Aorta (tissue), 5 donors: ENCODE measurements at regions not wholly inside any gene's neighbourhood (a gene's known extent, or its start where the extent isn't known, plus 50 kb on each side); places are given as distances from the start of the nearest gene placed in this dataset.

ENCODE experiments used
- ATAC-seq: fragments of 200-7000 bp; cut with Tn5 transposase; one replicate; pipeline ENCODE4 v1.9.1; 2022; ENCODE audit warnings: moderate library complexity; ENCODE audit not compliant: low FRiP score
- DNase-seq, 2 donors: peaks; one replicate each; pipeline ENCODE4 v3.0.0-alpha.2; 2020
- H3K27ac ChIP-seq, 2 donors: one replicate each; pipeline ENCODE4 v1.5.1; 2013; ENCODE audit warnings: low read length in 2 of 2, mild to moderate bottlenecking in 2 of 2, moderate library complexity in 2 of 2, control low read depth in 1 of 2, inconsistent platforms in 1 of 2, low read depth in 1 of 2
- H3K27me3 ChIP-seq, 2 donors: one replicate each; pipeline ENCODE4 v1.6.1; 2013; ENCODE audit warnings: control low read depth in 1 of 2, low read length in 1 of 2, mild to moderate bottlenecking in 1 of 2, moderate library complexity in 1 of 2; ENCODE audit not compliant: insufficient read depth in 2 of 2, control insufficient read depth in 1 of 2
- H3K36me3 ChIP-seq, 2 donors: one replicate each; pipeline ENCODE4 v1.6.1; 2013; ENCODE audit warnings: control low read depth in 1 of 2, low read length in 1 of 2, mild to moderate bottlenecking in 1 of 2; ENCODE audit not compliant: insufficient read depth in 2 of 2, control insufficient read depth in 1 of 2
- H3K4me1 ChIP-seq, 2 donors: one replicate each; pipeline ENCODE4 v1.6.1; 2013; ENCODE audit warnings: low read length in 2 of 2, control low read depth in 1 of 2, mild to moderate bottlenecking in 1 of 2, moderate library complexity in 1 of 2; ENCODE audit not compliant: insufficient read depth in 2 of 2, control insufficient read depth in 1 of 2
- H3K4me3 ChIP-seq, 2 donors: one replicate each; pipeline ENCODE4 v1.5.1; 2013; ENCODE audit warnings: low read length in 2 of 2, control low read depth in 1 of 2, mild to moderate bottlenecking in 1 of 2
- H3K9me3 ChIP-seq: one replicate; pipeline ENCODE4 v1.6.1; 2013; ENCODE audit warnings: mild to moderate bottlenecking, low read length; ENCODE audit not compliant: control insufficient read depth
- WGBS, 2 donors: extraction: QIAGEN DNeasy Blood & Tissue Kit; methylation state at CpG; one replicate each; pipeline ENCODE4 v1.1.7; 2013; 5-methylcytosine and 5-hydroxymethylcytosine counted together
- intact Hi-C, 2 donors: fragments of 100-400 bp; cut with DNase I; formaldehyde crosslinking; loops; one replicate each; pipeline versions ENCODE4 v1.14.2 to v1.15.0; 2022
- donor health status: healthy with polysubstance abuse.
- donor health status: Bipolar disorder and iron deficiency.
- donor health status: DM: no; HTN: no; CAD: no.
- donor health status: DM: no; HTN: no; CAD: no.
- donor health status: DM: yes; HTN: yes; CAD: no.

DNA sequence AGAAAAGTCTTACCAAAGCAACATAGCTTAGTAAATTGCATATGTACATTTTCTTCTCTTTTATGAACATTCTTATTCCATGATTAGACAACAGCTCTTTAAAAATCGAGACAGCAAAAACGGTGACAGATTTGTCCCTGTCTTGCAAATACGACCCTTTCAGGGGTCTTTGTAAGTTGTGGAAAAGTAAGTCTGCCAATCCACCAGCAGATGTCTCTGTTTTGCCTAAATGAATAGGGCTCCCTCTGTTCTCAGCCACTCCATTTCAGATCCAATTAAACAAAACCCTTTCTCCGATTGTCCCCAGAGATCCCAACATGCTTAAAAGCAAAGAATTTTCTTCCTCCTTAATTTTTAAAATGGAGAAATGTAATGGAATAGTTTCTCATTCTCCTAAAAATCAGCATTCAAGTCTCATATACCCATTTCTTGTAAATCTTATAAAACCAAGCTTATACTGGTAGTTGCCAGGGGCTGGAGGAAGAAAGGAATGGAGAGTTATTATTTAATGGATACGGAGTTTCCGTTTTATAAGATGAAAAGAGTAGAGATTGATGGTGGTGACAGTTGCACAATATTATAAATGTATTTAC lies 61.0 kb upstream of the NFE2L3 start:
- ATAC-seq (no peak), DNase-seq (no peak)
- H3K4me3 ChIP-seq = no peak overlapping the region
- 5 to 8% methylated on average over 6 of the region's 6 CpGs for WGBS, 2 donors
- no peaks in the 10 kb centered on the region for H3K4me1 ChIP-seq
- no peaks in the 10 kb centered on the region for H3K9me3 ChIP-seq
- H3K27me3 ChIP-seq = peaks cover 0 to 3% of the 10 kb centered on the region in 2 donors
- no peak overlapping the region for H3K27ac ChIP-seq
- no peaks in the 10 kb centered on the region for H3K36me3 ChIP-seq
- intact Hi-C loops = loop anchor here in 1 of 2 donors (2.0 kb wide), 1 partner anchor 276 kb away; no protein-coding TSS in a partner anchor

DNA sequence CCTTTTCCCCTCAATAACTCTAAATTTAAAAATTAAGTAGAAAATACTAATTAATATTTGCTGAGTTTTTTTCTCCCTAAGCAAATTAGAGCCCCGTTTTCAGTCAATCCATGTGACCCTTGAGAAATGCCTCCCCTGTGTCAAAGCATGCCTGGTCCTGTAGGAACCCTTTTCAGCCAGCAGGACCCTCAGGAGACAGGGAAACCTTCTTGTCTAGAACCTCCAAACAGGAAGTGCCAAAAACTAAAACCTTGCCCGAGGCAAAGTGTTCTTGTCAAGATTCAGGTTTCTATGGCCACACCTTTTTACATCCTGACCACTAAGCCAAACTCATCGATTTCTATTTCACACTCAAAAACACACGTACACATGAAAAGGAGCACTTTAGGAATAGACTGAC lies 60.1 kb upstream of the NFE2L3 start:
- no peak for DNase-seq
- Histone ChIP-seq H3K27me3 (peaks cover 0 to 3% of the 10 kb centered on the region in 2 donors), H3K9me3 (no peaks in the 10 kb centered on the region), H3K27ac (no peak overlapping the region), H3K4me3 (no peak overlapping the region), H3K36me3 (no peaks in the 10 kb centered on the region), H3K4me1 (no peaks in the 10 kb centered on the region)
- intact Hi-C loops = loop anchor here in 1 of 2 donors (2.0 kb wide), 1 partner anchor 275 kb away; no protein-coding TSS in a partner anchor
- no peak for ATAC-seq
- WGBS, 2 donors = 73 to 75% methylated on average over 4 of the region's 4 CpGs

GRCh38 chr7:26093023-26093422 lies 59.0 kb upstream of the NFE2L3 start:
- no peak overlapping the region for H3K27ac ChIP-seq
- no peak overlapping the region for H3K4me3 ChIP-seq
- no peaks in the 10 kb centered on the region for H3K4me1 ChIP-seq
- no peak for ATAC-seq
- no peaks in the 10 kb centered on the region for H3K9me3 ChIP-seq
- no peaks in the 10 kb centered on the region for H3K36me3 ChIP-seq
- intact Hi-C loops = no loop called here
- H3K27me3 ChIP-seq = peaks cover 0 to 3% of the 10 kb centered on the region in 2 donors
- DNase-seq = no peak

- H3K36me3 ChIP-seq = no peaks in the 10 kb centered on the region
- H3K27me3 ChIP-seq = peaks cover 0 to 3% of the 10 kb centered on the region in 2 donors
- no peaks in the 10 kb centered on the region for H3K4me1 ChIP-seq
- no peak overlapping the region for H3K4me3 ChIP-seq
- ATAC-seq = no peak
- intact Hi-C loops = no loop called here
- H3K27ac ChIP-seq = no peak overlapping the region
- DNase-seq = no peak
- no peaks in the 10 kb centered on the region for H3K9me3 ChIP-seq
- 90 to 93% methylated on average over 3 of the region's 3 CpGs for WGBS, 2 donors
Observed at GRCh38 chr7:26096136-26096535, 55.9 kb upstream of the NFE2L3 start.

DNA sequence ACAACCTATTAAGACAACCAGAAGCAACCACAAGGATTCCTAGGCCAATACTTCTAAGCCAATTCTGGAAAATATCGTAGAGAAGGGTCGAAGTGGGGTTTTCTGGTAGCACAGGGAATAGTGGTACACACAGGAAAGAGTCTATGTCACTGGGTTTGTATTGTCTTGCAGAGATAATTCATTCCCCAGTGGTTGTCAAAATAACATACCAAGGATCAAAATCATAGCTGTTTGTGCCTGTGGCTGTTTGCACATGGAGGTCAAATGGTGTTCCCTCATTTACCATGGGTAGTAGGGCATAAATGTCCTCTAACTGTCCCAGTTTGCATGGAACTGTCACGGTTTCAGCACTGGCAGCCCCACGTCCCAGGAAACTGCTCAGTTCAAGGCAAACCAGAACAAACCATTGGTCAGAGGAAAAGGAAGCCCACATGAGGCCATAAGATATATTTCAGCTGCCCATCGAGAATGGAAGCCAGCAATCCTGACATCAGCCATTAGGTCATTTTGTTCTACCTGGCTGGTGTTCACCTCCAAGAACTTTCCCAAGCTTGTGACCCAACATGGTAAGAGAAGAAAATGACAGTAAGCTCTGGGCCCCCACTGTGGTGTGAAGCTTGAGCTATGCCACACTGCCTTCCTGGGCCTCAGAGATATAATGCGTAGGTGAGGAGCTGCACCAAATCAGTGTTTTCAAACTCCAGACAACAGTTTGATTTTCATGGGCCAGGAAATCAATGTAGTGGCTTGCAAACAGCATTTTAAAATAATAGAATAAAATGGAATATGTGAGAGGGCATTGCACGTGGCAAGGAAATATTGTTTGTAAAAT lies 53.9 kb upstream of the NFE2L3 start:
- Histone ChIP-seq H3K4me3 (no peak overlapping the region), H3K27ac (no peak overlapping the region), H3K36me3 (no peaks in the 10 kb centered on the region), H3K9me3 (no peaks in the 10 kb centered on the region), H3K4me1 (no peaks in the 10 kb centered on the region), H3K27me3 (peaks cover 0 to 2% of the 10 kb centered on the region in 2 donors)
- intact Hi-C loops = no loop called here
- DNase-seq = no peak
- no peak for ATAC-seq
- 90 to 91% methylated on average over 7 of the region's 7 CpGs for WGBS, 2 donors

GRCh38 chr7:26099236-26099635 lies 52.8 kb upstream of the NFE2L3 start:
- H3K4me3 ChIP-seq = no peak overlapping the region
- no peak overlapping the region for H3K27ac ChIP-seq
- ATAC-seq (no peak), DNase-seq (no peak)
- 96% methylated on average over 7 of the region's 7 CpGs for WGBS, 2 donors
- H3K27me3 ChIP-seq = no peaks in the 10 kb centered on the region
- no peaks in the 10 kb centered on the region for H3K4me1 ChIP-seq
- intact Hi-C loops = no loop called here
- no peaks in the 10 kb centered on the region for H3K36me3 ChIP-seq
- H3K9me3 ChIP-seq = no peaks in the 10 kb centered on the region

DNA sequence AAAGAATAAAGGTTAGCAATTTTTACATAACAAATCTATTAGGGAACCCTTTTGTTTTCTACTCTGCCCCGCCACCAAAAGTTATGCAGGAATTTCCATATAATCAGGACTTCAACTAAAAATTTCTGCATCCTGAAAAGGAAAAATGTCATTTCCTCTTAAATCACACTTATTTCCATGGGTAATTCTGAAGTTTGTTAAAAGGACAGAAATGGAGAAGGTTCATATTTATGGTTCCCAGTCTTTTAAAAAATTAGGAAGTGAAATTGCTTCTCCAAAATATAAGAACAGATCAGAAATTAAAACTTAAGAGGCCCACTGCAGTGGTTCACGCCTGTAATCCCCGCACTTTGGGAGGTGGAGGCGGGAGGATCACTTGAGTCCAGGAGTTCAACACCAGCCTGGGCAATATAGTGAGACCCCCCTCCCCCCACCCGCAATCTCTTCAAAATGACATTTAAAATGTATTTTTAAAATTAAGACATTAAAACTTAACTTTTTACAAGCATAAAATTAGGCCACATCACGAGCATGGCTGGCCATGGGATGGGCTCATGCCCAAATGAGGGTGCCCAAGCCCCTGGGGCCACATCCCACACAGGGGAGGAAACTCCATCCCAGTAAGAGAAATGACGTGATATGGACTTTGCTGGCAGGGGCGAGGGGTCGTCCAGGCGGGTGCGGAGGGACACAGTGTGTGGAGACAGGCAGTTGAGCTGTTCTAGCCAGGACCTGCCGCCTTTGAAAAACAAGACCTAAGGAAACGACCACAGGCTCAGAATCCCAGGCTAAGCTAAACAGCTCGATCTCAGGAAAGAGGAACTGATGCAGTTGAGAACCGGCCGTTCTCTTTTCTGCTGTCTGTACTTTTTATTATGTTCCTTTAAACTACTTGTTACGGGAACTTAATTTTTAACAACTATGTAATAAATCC lies 51.3 kb upstream of the NFE2L3 start:
- ATAC-seq = no peak

DNA sequence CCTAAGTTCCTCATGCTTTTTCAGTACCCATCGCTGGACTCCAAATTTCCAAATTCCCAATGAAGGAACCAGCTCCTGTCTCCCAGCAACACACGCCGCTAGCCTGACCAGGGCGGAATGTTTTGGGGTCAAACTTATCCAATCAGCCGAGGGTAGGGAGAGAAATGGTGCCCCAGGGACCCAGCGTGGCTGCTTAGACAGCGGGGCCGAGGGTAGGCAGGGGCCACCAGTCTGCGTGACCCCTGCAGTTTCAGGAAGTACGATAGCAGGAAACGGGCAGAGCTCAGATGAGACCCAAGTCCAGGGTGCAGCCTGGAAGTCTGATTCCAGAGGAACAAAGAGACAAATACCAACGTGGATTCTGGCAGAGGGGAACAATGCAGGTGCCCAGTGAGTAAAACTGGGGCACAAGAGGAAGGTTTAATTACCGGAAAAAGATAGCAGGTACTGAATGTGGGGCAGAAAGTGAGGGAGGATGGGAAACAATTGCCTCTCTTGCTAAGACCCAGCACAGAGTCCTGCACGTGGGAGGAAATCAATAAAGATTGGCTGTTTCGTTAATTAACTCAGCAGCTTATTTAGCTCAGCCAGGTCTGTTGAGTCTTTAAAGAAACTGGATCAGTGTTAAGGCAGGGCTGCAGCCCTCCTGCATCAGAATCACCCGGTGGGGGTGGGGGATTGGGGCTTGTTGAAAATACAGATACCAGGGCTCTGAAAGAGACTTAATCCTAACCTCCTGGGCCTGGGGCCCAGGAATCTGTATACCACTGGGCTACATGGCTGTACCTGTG lies 50.4 kb upstream of the NFE2L3 start:
- H3K4me1 ChIP-seq = no peaks in the 10 kb centered on the region
- H3K36me3 ChIP-seq = no peaks in the 10 kb centered on the region
- no peaks in the 10 kb centered on the region for H3K9me3 ChIP-seq
- WGBS, 2 donors = 17 to 21% methylated on average over 16 of the region's 16 CpGs
- no peak for DNase-seq
- intact Hi-C loops = no loop called here
- no peak for ATAC-seq
- no peak overlapping the region for H3K27ac ChIP-seq
- H3K4me3 ChIP-seq = no peak overlapping the region
- H3K27me3 ChIP-seq = no peaks in the 10 kb centered on the region

More for the DNA sequence above, 51.3 kb upstream of the NFE2L3 start:
- Histone ChIP-seq H3K36me3 (no peaks in the 10 kb centered on the region), H3K9me3 (no peaks in the 10 kb centered on the region), H3K4me3 (no peak overlapping the region), H3K4me1 (no peaks in the 10 kb centered on the region), H3K27me3 (no peaks in the 10 kb centered on the region), H3K27ac (no peak overlapping the region)
- WGBS, 2 donors = 55 to 57% methylated on average over 17 of the region's 17 CpGs
- DNase-seq = no peak
- intact Hi-C loops = no loop called here
